Loucy (cell line): ENCODE measurements at regions not wholly inside any gene's neighbourhood (a gene's known extent, or its start where the extent isn't known, plus 50 kb on each side); places are given as distances from the start of the nearest gene placed in this dataset.

ENCODE experiments used
- H2AFZ ChIP-seq: fragments of 200-600 bp; sonication (generic); 2 replicates; pipeline ENCODE4 v1.6.0; 2016; ENCODE audit warnings: antibody characterized with exemption, mild to moderate bottlenecking, low read length, moderate library complexity
- H3F3A ChIP-seq: fragments of 200-600 bp; 2 replicates; pipeline ENCODE4 v1.6.0; 2016; ENCODE audit warnings: antibody characterized with exemption, low read depth, mild to moderate bottlenecking
- H3K27me3 ChIP-seq: fragments of 200-600 bp; sonication (generic); 2 replicates; pipeline ENCODE4 v1.6.1; 2014; ENCODE audit warnings: low read length, mild to moderate bottlenecking; ENCODE audit not compliant: insufficient read depth, poor library complexity, severe bottlenecking
- H3K36me3 ChIP-seq: fragments of 200-600 bp; sonication (generic); 2 replicates; pipeline ENCODE4 v1.6.1; 2016; ENCODE audit warnings: low read length; ENCODE audit not compliant: insufficient read depth
- H3K4me1 ChIP-seq: fragments of 200-600 bp; sonication (generic); 2 replicates; pipeline ENCODE4 v1.5.1; 2014; ENCODE audit warnings: low read length, mild to moderate bottlenecking; ENCODE audit not compliant: insufficient read depth, poor library complexity, severe bottlenecking
- H3K4me2 ChIP-seq: fragments of 200-600 bp; sonication (generic); 2 replicates; pipeline ENCODE4 v1.6.0; 2014; ENCODE audit warnings: antibody characterized with exemption, low read length, low read depth, mild to moderate bottlenecking; ENCODE audit not compliant: poor library complexity, severe bottlenecking
- H3K4me3 ChIP-seq: fragments of 200-600 bp; sonication (generic); 2 replicates; pipeline ENCODE4 v1.5.1; 2014; ENCODE audit warnings: low read length, mild to moderate bottlenecking, mixed read lengths; ENCODE audit not compliant: poor library complexity, severe bottlenecking
- H3K79me2 ChIP-seq: fragments of 200-600 bp; sonication (generic); 2 replicates; pipeline ENCODE4 v1.6.1; 2014; ENCODE audit warnings: low read length; ENCODE audit not compliant: insufficient read depth
- H3K9ac ChIP-seq: fragments of 200-600 bp; sonication (generic); 2 replicates; pipeline ENCODE4 v1.6.0; 2014; ENCODE audit warnings: mild to moderate bottlenecking, low read depth, low read length, moderate library complexity; ENCODE audit not compliant: poor library complexity, severe bottlenecking
- H3K9me2 ChIP-seq: fragments of 200-600 bp; sonication (generic); replicated peaks from 2 replicates; pipeline ENCODE4 v1.6.1; 2016; ENCODE audit warnings: low read depth, low read length, mixed read lengths
- H3K9me3 ChIP-seq: fragments of 200-600 bp; sonication (generic); 2 replicates; pipeline ENCODE4 v1.6.1; 2014; ENCODE audit warnings: mild to moderate bottlenecking, antibody characterized with exemption, low read length, low read depth; ENCODE audit not compliant: insufficient read depth
- H4K20me1 ChIP-seq: fragments of 200-600 bp; sonication (generic); 2 replicates; pipeline ENCODE4 v1.6.0; 2014; ENCODE audit warnings: antibody characterized with exemption, low read length, mild to moderate bottlenecking; ENCODE audit not compliant: insufficient read depth, poor library complexity, severe bottlenecking
- CTCF ChIP-seq: fragments of 200-600 bp; sonication (generic); conservative IDR thresholded peaks from 2 replicates; pipeline ENCODE4 v1.5.1; 2014; ENCODE audit warnings: mild to moderate bottlenecking, antibody characterized with exemption, low read length
- EZH2phosphoT487 ChIP-seq: fragments of 200-600 bp; IDR thresholded peaks from 2 replicates; pipeline ENCODE4 v1.6.1; 2018; ENCODE audit warnings: antibody characterized with exemption, mild to moderate bottlenecking, moderate library complexity, borderline replicate concordance

GRCh38 chr2:54372361-54372760, 83.8 kb upstream of the SPTBN1 start:
- H3K36me3 ChIP-seq: no peaks in the 10 kb centered on the region
- H3K9me3 ChIP-seq: peaks cover 8% of the 10 kb centered on the region
- TF ChIP-seq EZH2phosphoT487: no peak
- TF ChIP-seq CTCF: no peak
- no peak overlapping the region for H3K9ac ChIP-seq
- no peaks in the 10 kb centered on the region for H3K4me1 ChIP-seq
- H3F3A ChIP-seq: no peaks in the 10 kb centered on the region
- H3K9me2 ChIP-seq: no peaks in the 10 kb centered on the region
- H2AFZ ChIP-seq: no peak overlapping the region
- H3K4me2 ChIP-seq: no peak overlapping the region
- no peaks in the 10 kb centered on the region for H3K79me2 ChIP-seq
- H4K20me1 ChIP-seq: no peaks in the 10 kb centered on the region
- H3K4me3 ChIP-seq: no peak overlapping the region
- peaks cover 14% of the 10 kb centered on the region for H3K27me3 ChIP-seq

- Histone ChIP-seq H4K20me1 (no peaks in the 10 kb centered on the region), H3K36me3 (no peaks in the 10 kb centered on the region), H3K4me3 (no peak overlapping the region), H3K9me3 (0 out of 2 replicates have a peak, but pooled peaks cover under 1% of the 10 kb centered on the region), H2AFZ (no peak overlapping the region), H3K9ac (no peak overlapping the region), H3K4me1 (no peaks in the 10 kb centered on the region), H3K4me2 (no peak overlapping the region), H3K79me2 (no peaks in the 10 kb centered on the region), H3K27me3 (peaks cover 17% of the 10 kb centered on the region), H3K9me2 (no peaks in the 10 kb centered on the region), H3F3A (no peaks in the 10 kb centered on the region)
- no peak for TF ChIP-seq CTCF
- no peak for TF ChIP-seq EZH2phosphoT487
These were observed 82.3 kb upstream of the SPTBN1 start for GRCh38 chr2:54373855-54374254.

- Histone ChIP-seq H3K4me3 (no peak overlapping the region), H2AFZ (no peak overlapping the region), H3K27me3 (peaks cover 19% of the 10 kb centered on the region), H3F3A (no peaks in the 10 kb centered on the region), H3K79me2 (no peaks in the 10 kb centered on the region), H3K9ac (no peak overlapping the region), H3K4me2 (no peak overlapping the region), H3K36me3 (no peaks in the 10 kb centered on the region), H3K4me1 (no peaks in the 10 kb centered on the region), H3K9me2 (no peaks in the 10 kb centered on the region), H4K20me1 (no peaks in the 10 kb centered on the region), H3K9me3 (no peaks in the 10 kb centered on the region)
- TF ChIP-seq EZH2phosphoT487 (no peak), CTCF (no peak)
These were observed 81.3 kb upstream of the SPTBN1 start for GRCh38 chr2:54374591-54375364.
